GM12892 (cell line): ENCODE measurements at regions not wholly inside any gene's neighbourhood (a gene's known extent, or its start where the extent isn't known, plus 50 kb on each side); places are given as distances from the start of the nearest gene placed in this dataset.
"Not testable (repeated sequence)": the region's sequence is repeated elsewhere in the genome, so short reads cannot be mapped to it uniquely, and the experiment has no call there.

Experiments
- DNase-seq: peaks from one replicate; pipeline ENCODE4 v3.0.0; 2011; ENCODE audit not compliant: insufficient read length
- FAIRE-seq: peaks from 2 replicates; lab custom pipeline; 2011; peaks lifted over from hg19 to GRCh38; lab: Jason Lieb, UNC
- POLR2A ChIP-seq: IDR thresholded peaks from 2 replicates; pipeline ENCODE4 v1.6.1; 2011; ENCODE audit warnings: low read depth, low read length, control low read depth
- POLR2AphosphoS5 ChIP-seq: IDR thresholded peaks from 2 replicates; pipeline ENCODE4 v1.6.1; 2011; ENCODE audit warnings: low read depth, low read length, control low read depth
- TAF1 ChIP-seq: IDR thresholded peaks from 2 replicates; pipeline ENCODE4 v1.6.1; 2011; ENCODE audit warnings: low read depth, mild to moderate bottlenecking, control low read depth, low read length, borderline replicate concordance

- TF ChIP-seq POLR2A = no peak
- no peak for DNase-seq
- FAIRE-seq = no peak
These were observed 263.6 kb upstream of the AZI2 start for GRCh38 chr3:28612232-28612631.

DNA sequence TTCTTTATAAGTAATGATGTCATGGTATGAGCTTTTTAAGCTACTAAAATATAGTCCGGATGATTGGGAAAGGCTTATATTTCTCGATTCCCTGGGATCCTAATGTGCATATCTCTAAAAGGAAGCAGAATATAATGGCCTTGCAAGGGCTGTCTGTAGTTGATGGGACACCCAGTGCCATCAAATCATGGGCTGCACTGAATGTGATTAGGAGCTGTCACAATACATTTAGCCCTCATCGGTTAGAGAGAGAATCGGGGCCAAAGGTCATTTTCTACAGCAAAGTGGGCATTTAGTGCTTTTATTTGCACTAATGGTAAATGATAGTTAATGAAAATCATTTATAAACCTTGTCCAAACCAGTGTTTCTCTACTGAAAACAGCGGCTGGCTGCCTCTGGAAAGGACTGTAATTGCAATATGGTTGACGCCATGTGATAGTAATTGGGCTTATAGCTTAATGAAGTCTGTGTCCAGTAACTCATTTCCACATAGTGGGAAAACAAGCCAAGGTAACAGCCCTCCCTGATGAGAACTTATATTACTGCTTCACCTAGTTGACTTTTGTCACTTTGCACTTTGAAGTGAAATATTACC is 265.0 kb upstream of the AZI2 start:
- no peak for FAIRE-seq
- no peak for DNase-seq
- TF ChIP-seq POLR2A (no peak), TAF1 (no peak), POLR2AphosphoS5 (no peak)

- no peak for FAIRE-seq
- DNase-seq = no peak
- TF ChIP-seq TAF1 (no peak), POLR2A (no peak), POLR2AphosphoS5 (no peak)
These were observed 266.4 kb upstream of the AZI2 start for GRCh38 chr3:28615071-28615470.

DNA sequence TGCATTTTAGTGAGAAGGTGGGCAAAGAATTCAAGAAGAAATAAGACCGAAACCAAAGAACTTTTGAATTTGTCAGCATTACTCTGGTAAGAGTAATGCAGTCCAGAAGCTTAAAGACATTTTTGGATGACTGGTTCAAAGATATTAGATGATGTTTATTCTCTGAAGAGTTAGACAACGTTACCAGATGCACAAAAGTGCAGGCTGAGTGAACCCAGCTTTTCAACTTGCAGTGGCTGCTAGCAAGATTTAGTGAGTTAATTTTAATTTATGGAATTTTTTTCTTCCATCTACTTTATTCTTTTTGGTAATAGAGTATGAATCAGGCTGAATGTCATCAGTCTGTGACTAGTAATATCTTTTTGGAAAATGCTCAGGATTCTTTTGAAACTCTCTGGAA is 267.3 kb upstream of the AZI2 start:
- FAIRE-seq (no peak), DNase-seq (no peak)
- TF ChIP-seq TAF1 (no peak), POLR2AphosphoS5 (no peak), POLR2A (no peak)

DNA sequence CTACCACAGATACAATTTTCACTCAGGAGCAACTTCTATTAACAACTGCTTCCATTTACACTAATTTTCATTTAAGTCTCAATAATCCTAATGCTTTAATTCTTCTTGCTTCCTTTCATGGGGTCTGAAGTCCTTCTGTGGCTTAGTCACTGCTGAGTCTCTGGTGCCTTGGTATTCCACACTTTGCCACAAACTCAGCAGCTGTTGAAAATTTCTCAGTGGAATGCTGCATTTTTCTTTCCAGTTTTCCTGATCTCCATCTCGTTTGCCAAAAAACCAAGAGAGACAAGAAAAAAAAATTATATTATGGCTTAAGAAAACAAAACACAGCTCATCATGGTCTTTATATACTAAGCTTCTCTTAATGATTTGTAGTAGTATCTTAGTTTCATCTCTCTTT is 269.2 kb upstream of the AZI2 start:
- no peak for DNase-seq
- FAIRE-seq = no peak
- TF ChIP-seq POLR2A = no peak
- TF ChIP-seq POLR2AphosphoS5 = no peak
- no peak for TF ChIP-seq TAF1

GRCh38 chr3:28623106-28623505 is 274.5 kb upstream of the AZI2 start:
- no peak for FAIRE-seq
- TF ChIP-seq POLR2A = no peak
- TF ChIP-seq POLR2AphosphoS5 = no peak
- TF ChIP-seq TAF1 = no peak
- no peak for DNase-seq

GRCh38 chr3:28624084-28624483 is 275.5 kb upstream of the AZI2 start:
- TF ChIP-seq TAF1 = no peak
- TF ChIP-seq POLR2A = no peak
- TF ChIP-seq POLR2AphosphoS5 = no peak
- no peak for FAIRE-seq

DNA sequence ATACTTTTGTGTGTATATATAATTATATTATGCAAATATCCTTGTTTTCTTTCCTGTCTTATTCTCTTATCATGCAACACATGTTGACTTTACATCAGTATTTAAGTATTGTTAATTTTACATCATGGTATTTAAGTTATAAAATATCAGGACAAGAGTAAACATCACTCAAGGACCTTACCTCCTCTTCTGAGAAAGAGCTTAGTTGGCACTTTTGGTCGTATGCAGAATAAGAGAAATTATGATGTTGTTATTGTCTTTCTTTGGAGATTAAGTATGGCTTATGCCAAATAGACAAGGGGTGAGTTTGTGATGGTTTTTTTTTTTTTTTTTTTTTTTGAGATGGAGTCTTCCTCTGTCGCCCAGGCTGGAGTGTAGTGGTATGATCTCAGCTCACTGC is 279.2 kb upstream of the AZI2 start:
- not testable (repeated sequence) for FAIRE-seq, DNase-seq

More at GRCh38 chr3:28624084-28624483, 275.5 kb upstream of the AZI2 start:
- no peak for DNase-seq

- no peak for FAIRE-seq
- no peak for DNase-seq
- TF ChIP-seq TAF1 = no peak
- no peak for TF ChIP-seq POLR2AphosphoS5
- no peak for TF ChIP-seq POLR2A
These were observed 285.4 kb upstream of the AZI2 start for GRCh38 chr3:28634019-28634418.

- TF ChIP-seq TAF1 (no peak), POLR2A (no peak), POLR2AphosphoS5 (no peak)
- FAIRE-seq (no peak), DNase-seq (no peak)
These were observed 289.1 kb upstream of the AZI2 start for GRCh38 chr3:28637742-28638141.

DNA sequence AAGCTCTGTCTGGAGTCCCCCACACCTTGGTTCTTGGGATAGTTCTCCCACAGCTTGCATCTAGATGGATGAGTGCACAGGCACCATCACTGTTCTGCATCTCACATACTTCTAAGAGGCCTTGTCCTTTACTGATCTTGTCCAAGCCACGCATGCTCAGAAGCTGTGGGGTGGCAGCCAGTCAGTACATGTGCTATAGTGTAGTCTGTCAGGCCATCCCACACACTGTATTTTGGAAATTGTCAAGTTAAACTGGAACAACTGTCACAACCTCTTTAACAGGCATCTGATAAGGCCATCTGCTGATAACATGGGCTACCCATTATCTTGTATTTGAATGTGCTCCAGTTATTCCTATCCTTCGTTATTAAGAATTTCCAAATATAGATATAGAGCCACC is 296.5 kb upstream of the AZI2 start:
- TF ChIP-seq POLR2AphosphoS5 (no peak), POLR2A (no peak), TAF1 (no peak)
- FAIRE-seq = no peak
- no peak for DNase-seq

DNA sequence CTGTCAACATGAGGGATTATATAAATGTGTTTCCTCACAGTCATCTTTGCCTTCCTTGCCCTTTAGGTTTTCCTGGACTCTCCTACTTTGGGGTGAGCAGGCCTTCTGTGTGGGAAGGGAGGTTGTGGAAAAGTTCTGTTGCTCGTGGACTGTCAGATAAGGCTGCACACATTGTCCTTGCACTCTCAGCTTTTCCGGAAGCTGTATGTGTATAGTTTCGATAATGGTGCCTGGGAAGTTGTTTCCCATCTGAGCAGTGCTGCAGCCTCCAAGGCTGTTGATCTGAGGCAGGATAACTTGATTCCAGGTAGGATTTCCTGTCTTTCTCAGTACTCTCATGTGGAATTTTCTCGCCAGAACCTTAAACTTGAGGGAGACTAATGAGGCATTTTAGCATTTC is 297.8 kb upstream of the AZI2 start:
- TF ChIP-seq POLR2A = no peak
- no peak for TF ChIP-seq TAF1
- no peak for TF ChIP-seq POLR2AphosphoS5
- FAIRE-seq (no peak), DNase-seq (no peak)

GRCh38 chr3:28649266-28649665 is 300.6 kb upstream of the AZI2 start:
- FAIRE-seq = no peak
- TF ChIP-seq TAF1 (no peak), POLR2AphosphoS5 (no peak), POLR2A (no peak)
- no peak for DNase-seq
